H9 (cell line): ENCODE measurements at regions not wholly inside any gene's neighbourhood (a gene's known extent, or its start where the extent isn't known, plus 50 kb on each side); places are given as distances from the start of the nearest gene placed in this dataset.

Experiments used
- DNase-seq: peaks from one replicate; pipeline ENCODE4 v3.0.0-alpha.2; 2017
- H2AFZ ChIP-seq: one replicate; pipeline ENCODE4 v1.6.1; 2013; ENCODE audit warnings: mild to moderate bottlenecking, low read length, control low read depth, moderate library complexity
- H2AK5ac ChIP-seq: 2 replicates; pipeline ENCODE4 v1.6.1; 2013; ENCODE audit warnings: low read length, control low read depth, mixed read lengths; ENCODE audit not compliant: insufficient read length
- H2BK120ac ChIP-seq: one replicate; pipeline ENCODE4 v1.6.1; 2013; ENCODE audit warnings: low read depth, mild to moderate bottlenecking, low read length, control low read depth, inconsistent platforms; ENCODE audit not compliant: poor library complexity, severe bottlenecking
- H2BK12ac ChIP-seq: 2 replicates; pipeline ENCODE4 v1.6.1; 2013; ENCODE audit warnings: low read length, control low read depth, mixed read lengths, low read depth; ENCODE audit not compliant: insufficient read length
- H2BK15ac ChIP-seq: 2 replicates; pipeline ENCODE4 v1.6.1; 2013; ENCODE audit warnings: low read depth, low read length, control low read depth
- H2BK20ac ChIP-seq: one replicate; pipeline ENCODE4 v1.6.1; 2013; ENCODE audit warnings: low read depth, mild to moderate bottlenecking, low read length, control low read depth, inconsistent platforms; ENCODE audit not compliant: poor library complexity, severe bottlenecking
- H2BK5ac ChIP-seq: 2 replicates; pipeline ENCODE4 v1.6.1; 2013; ENCODE audit warnings: low read length, control low read depth, mixed read lengths; ENCODE audit not compliant: insufficient read length
- H3K14ac ChIP-seq: 2 replicates; pipeline ENCODE4 v1.6.1; 2013; ENCODE audit warnings: low read length, control low read depth; ENCODE audit not compliant: insufficient read depth
- H3K18ac ChIP-seq: 2 replicates; pipeline ENCODE4 v1.6.1; 2013; ENCODE audit warnings: low read depth, mild to moderate bottlenecking, mixed read lengths, low read length, control low read depth; ENCODE audit not compliant: insufficient read length
- H3K23ac ChIP-seq: 2 replicates; pipeline ENCODE4 v1.6.1; 2013; ENCODE audit warnings: low read length, control low read depth, mixed read lengths, low read depth; ENCODE audit not compliant: insufficient read length
- H3K23me2 ChIP-seq: 2 replicates; pipeline ENCODE4 v1.6.1; 2013; ENCODE audit warnings: low read depth, mild to moderate bottlenecking, mixed read lengths, low read length, control low read depth; ENCODE audit not compliant: insufficient read length, poor library complexity, severe bottlenecking
- H3K27ac ChIP-seq: 2 replicates; pipeline ENCODE4 v1.5.1; 2013; ENCODE audit warnings: low read length, control low read depth, mixed read lengths, low read depth; ENCODE audit not compliant: insufficient read length
- H3K27me3 ChIP-seq: 2 replicates; pipeline ENCODE4 v1.6.1; 2013; ENCODE audit warnings: low read length, control low read depth, inconsistent platforms; ENCODE audit not compliant: insufficient read depth
- H3K4ac ChIP-seq: 2 replicates; pipeline ENCODE4 v1.6.1; 2013; ENCODE audit warnings: low read depth, mild to moderate bottlenecking, control low read depth, inconsistent platforms, low read length, moderate library complexity
- H3K4me1 ChIP-seq: 2 replicates; pipeline ENCODE4 v1.6.1; 2013; ENCODE audit warnings: low read length, control low read depth, inconsistent platforms; ENCODE audit not compliant: insufficient read depth
- H3K4me2 ChIP-seq: 2 replicates; pipeline ENCODE4 v1.6.1; 2013; ENCODE audit warnings: low read length, control low read depth, mixed read lengths; ENCODE audit not compliant: insufficient read length, insufficient read depth
- H3K56ac ChIP-seq: 2 replicates; pipeline ENCODE4 v1.6.1; 2013; ENCODE audit warnings: low read depth, mild to moderate bottlenecking, mixed read lengths, low read length, control low read depth; ENCODE audit not compliant: insufficient read length
- H3K79me1 ChIP-seq: 2 replicates; pipeline ENCODE4 v1.6.1; 2013; ENCODE audit warnings: low read depth, mild to moderate bottlenecking, moderate library complexity, low read length, control low read depth, inconsistent platforms; ENCODE audit not compliant: insufficient read depth, poor library complexity, severe bottlenecking
- H3K79me2 ChIP-seq: 2 replicates; pipeline ENCODE4 v1.6.1; 2013; ENCODE audit warnings: low read length, control low read depth, inconsistent platforms; ENCODE audit not compliant: insufficient read depth
- H3K9ac ChIP-seq: 2 replicates; pipeline ENCODE4 v1.6.1; 2013; ENCODE audit warnings: low read length, control low read depth, mixed read lengths; ENCODE audit not compliant: insufficient read length; ENCODE audit errors: extremely low read depth
- H3K9me3 ChIP-seq: one replicate; pipeline ENCODE4 v1.6.1; 2013; ENCODE audit warnings: low read depth, low read length, inconsistent platforms; ENCODE audit not compliant: control insufficient read depth
- H3T11ph ChIP-seq: one replicate; pipeline ENCODE4 v1.6.1; 2013; ENCODE audit warnings: mild to moderate bottlenecking, low read length, control low read depth, inconsistent platforms
- H4K20me1 ChIP-seq: one replicate; pipeline ENCODE4 v1.6.1; 2013; ENCODE audit not compliant: control insufficient read depth, insufficient read length, insufficient read depth
- H4K5ac ChIP-seq: 2 replicates; pipeline ENCODE4 v1.6.1; 2013; ENCODE audit warnings: low read depth, mild to moderate bottlenecking, mixed read lengths, low read length, control low read depth; ENCODE audit not compliant: insufficient read length
- H4K8ac ChIP-seq: replicated peaks from 2 replicates; pipeline ENCODE4 v1.6.1; 2013; ENCODE audit warnings: low read length, control low read depth, mixed read lengths, low read depth; ENCODE audit not compliant: insufficient read length
- H4K91ac ChIP-seq: 2 replicates; pipeline ENCODE4 v1.6.1; 2013; ENCODE audit warnings: low read depth, mild to moderate bottlenecking, moderate library complexity, mixed read lengths, low read length, control low read depth; ENCODE audit not compliant: insufficient read length
- H3K27ac Mint-ChIP-seq, 3 experiments: 2 replicates in 2 of 3; 3 replicates in 1 of 3; pipeline ENCODE4 v1.8.0; 2020 to 2021; ENCODE audit warnings: mixed read lengths in 3 of 3, mild to moderate bottlenecking in 1 of 3, moderate library complexity in 1 of 3
- H3K27me3 Mint-ChIP-seq: 2 replicates; pipeline ENCODE4 v1.8.0; 2021; ENCODE audit warnings: low read depth, mild to moderate bottlenecking, moderate library complexity, mixed read lengths
- H3K36me3 Mint-ChIP-seq, 3 experiments: 2 replicates in 2 of 3; 3 replicates in 1 of 3; pipeline ENCODE4 v1.8.0; 2020 to 2021; ENCODE audit warnings: low read depth in 3 of 3, mixed read lengths in 3 of 3; ENCODE audit not compliant: insufficient read depth in 1 of 3
- H3K4me1 Mint-ChIP-seq, 2 experiments: 2 replicates each; pipeline ENCODE4 v1.8.0; 2020; ENCODE audit warnings: mixed read lengths in 2 of 2
- H3K4me3 Mint-ChIP-seq, 2 experiments: 2 replicates in 1 of 2; 3 replicates in 1 of 2; pipeline ENCODE4 v1.8.0; 2020 to 2021; ENCODE audit warnings: mild to moderate bottlenecking in 2 of 2, mixed read lengths in 2 of 2, moderate library complexity in 1 of 2
- H3K9me3 Mint-ChIP-seq, 2 experiments: 2 replicates in 1 of 2; 3 replicates in 1 of 2; pipeline ENCODE4 v1.8.0; 2020; ENCODE audit warnings: mild to moderate bottlenecking in 2 of 2, mixed read lengths in 2 of 2, moderate library complexity in 1 of 2
- CTCF ChIP-seq: fragments of 200-600 bp; sonication (generic); conservative IDR thresholded peaks from 3 replicates; pipeline ENCODE4 v1.8.0; 2021; ENCODE audit warnings: antibody characterized with exemption, mild to moderate bottlenecking
- WGBS: extraction: QIAGEN DNeasy Blood & Tissue Kit; methylation state at CpG from one replicate; pipeline ENCODE4 v1.1.7; 2013; ENCODE audit warnings: missing lambda C conversion rate, low lambda C conversion rate, mixed read lengths; ENCODE audit not compliant: insufficient read length; ENCODE audit errors: extremely low coverage; 5-methylcytosine and 5-hydroxymethylcytosine counted together

GRCh38 chr2:236730393-236730792 lies 160.8 kb downstream of the ACKR3 start:
- Mint-ChIP-seq H3K4me1 (0 out of 4 replicates have a peak, but pooled peaks cover 0 to 2% of the 10 kb centered on the region in 2 experiments), H3K27me3 (peaks cover under 1% of the 10 kb centered on the region; the same call in 1 of the 2 replicates), H3K4me3 (no peak overlapping the region; a peak in 1 of 5 replicates), H3K36me3 (no peaks in the 10 kb centered on the region), H3K27ac (no peak overlapping the region), H3K9me3 (no peaks in the 10 kb centered on the region)
- no peak overlapping the region for H3K9ac ChIP-seq
- no peak overlapping the region for H3K18ac ChIP-seq
- DNase-seq, result no peak
- H3K4me1 ChIP-seq, result no peaks in the 10 kb centered on the region
- H3T11ph ChIP-seq, result no peak overlapping the region
- H3K4me2 ChIP-seq, result no peak overlapping the region
- no peaks in the 10 kb centered on the region for H4K20me1 ChIP-seq
- TF ChIP-seq CTCF, result no peak
- no peaks in the 10 kb centered on the region for H3K27me3 ChIP-seq
- H3K14ac ChIP-seq, result no peak overlapping the region
- no peak overlapping the region for H4K8ac ChIP-seq
- H4K5ac ChIP-seq, result no peak overlapping the region
- no peak overlapping the region for H2BK12ac ChIP-seq
- no peak overlapping the region for H3K27ac ChIP-seq
- no peak overlapping the region for H2BK20ac ChIP-seq
- no peak overlapping the region for H3K23ac ChIP-seq
- no peak overlapping the region for H2AFZ ChIP-seq
- no peaks in the 10 kb centered on the region for H3K9me3 ChIP-seq
- H4K91ac ChIP-seq, result no peak overlapping the region
- H2BK120ac ChIP-seq, result no peak overlapping the region
- H3K79me1 ChIP-seq, result no peaks in the 10 kb centered on the region
- H3K79me2 ChIP-seq, result no peaks in the 10 kb centered on the region
- no peak overlapping the region for H2AK5ac ChIP-seq
- H2BK15ac ChIP-seq, result no peak overlapping the region
- WGBS, result no CpG with 5 or more reads among the region's 10 CpGs
- H3K56ac ChIP-seq, result no peak overlapping the region
- H3K23me2 ChIP-seq, result no peaks in the 10 kb centered on the region
- no peak overlapping the region for H3K4ac ChIP-seq
- no peak overlapping the region for H2BK5ac ChIP-seq
